Left lung (tissue), 4 donors: ENCODE measurements at regions not wholly inside any gene's neighbourhood (a gene's known extent, or its start where the extent isn't known, plus 50 kb on each side); places are given as distances from the start of the nearest gene placed in this dataset.
A peak's percentile ranks its signal among the peaks of the same experiment; 100 is the strongest.
"Not testable (repeated sequence)": the region's sequence is repeated elsewhere in the genome, so short reads cannot be mapped to it uniquely, and the experiment has no call there.

Experiments used
- ATAC-seq: fragments of 200-7000 bp; cut with Tn5 transposase; one replicate; pipeline ENCODE4 v1.9.1; 2020; ENCODE audit warnings: moderate library complexity
- DNase-seq, 4 donors: peaks; one replicate each; pipeline ENCODE4 v3.0.0-alpha.2; 2013 to 2020
- H3K27ac ChIP-seq, 2 donors: fragments of 200-600 bp; sonication (generic) in 1 of 2; one replicate each; pipeline versions ENCODE4 v1.5.0 to v1.8.0; 2020 to 2021
- H3K27me3 ChIP-seq, 2 donors: fragments of 200-600 bp; sonication (generic) in 1 of 2; one replicate each; pipeline versions ENCODE4 v1.5.0 to v1.8.0; 2020 to 2021
- H3K36me3 ChIP-seq, 2 donors: fragments of 200-600 bp; sonication (generic) in 1 of 2; one replicate each; pipeline versions ENCODE4 v1.5.0 to v1.8.0; 2020 to 2021
- H3K4me1 ChIP-seq, 2 donors: fragments of 200-600 bp; one replicate each; pipeline ENCODE4 v1.8.0; 2021
- H3K4me3 ChIP-seq, 2 donors: fragments of 200-600 bp; sonication (generic) in 1 of 2; one replicate each; pipeline versions ENCODE4 v1.5.0 to v1.8.0; 2020 to 2021; ENCODE audit warnings: mild to moderate bottlenecking in 1 of 2
- H3K9me3 ChIP-seq, 2 donors: fragments of 200-600 bp; sonication (generic) in 1 of 2; one replicate each; pipeline versions ENCODE4 v1.5.0 to v1.8.0; 2020 to 2021
- intact Hi-C, 2 donors: fragments of 100-400 bp; cut with DNase I; formaldehyde crosslinking; loops; one replicate each; pipeline versions ENCODE4 v1.11.2 to v1.14.2; 2022
- TF ChIP-seq, protein P1 (sequence below), 2 donors: fragments of 200-600 bp; sonication (generic) in 1 of 2; IDR thresholded peaks; one replicate each; pipeline versions ENCODE4 v1.5.0 to v1.8.0; 2021; ENCODE audit warnings: antibody characterized with exemption in 2 of 2
- donor health status: DM: no; HTN: yes; CAD: no.
- donor health status: DM: no; HTN: no; CAD: no.

DNA sequence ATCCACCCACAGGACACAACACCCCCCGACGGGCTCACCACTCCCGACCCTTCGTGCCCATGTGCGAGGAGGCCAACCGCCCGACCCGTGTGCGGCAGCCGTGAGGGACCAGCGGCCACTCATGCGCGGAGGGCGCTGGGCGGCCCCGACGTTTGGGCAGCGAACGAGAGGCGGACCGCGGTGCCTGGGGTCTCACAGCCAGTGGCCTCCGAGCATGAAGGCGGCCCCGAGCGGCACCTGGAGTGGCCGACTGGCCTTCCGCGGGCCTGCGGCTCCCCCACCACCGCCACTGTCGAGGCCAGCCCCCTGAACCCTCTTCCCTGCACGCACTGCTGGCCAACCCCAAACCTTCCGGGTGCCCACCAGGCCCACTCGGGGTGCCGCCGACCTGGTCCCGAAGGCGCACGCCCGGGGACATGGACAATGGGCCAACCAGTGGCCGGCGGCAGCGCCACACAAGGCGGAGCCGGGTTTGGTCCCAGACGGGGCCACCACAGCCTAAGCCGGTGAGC is 4274.9 kb upstream of the OR11H1 start:
- Histone ChIP-seq H3K4me1 (no peaks in the 10 kb centered on the region), H3K36me3 (no peaks in the 10 kb centered on the region), H3K27me3 (no peaks in the 10 kb centered on the region), H3K9me3 (peaks cover 0 to 7% of the 10 kb centered on the region in 2 donors), H3K4me3 (no peak overlapping the region), H3K27ac (no peak overlapping the region)
- intact Hi-C loops = no loop called here
- ATAC-seq (no peak), DNase-seq (peak in 2 of 4 donors; percentile 15 to 64)
- TF ChIP-seq, protein P1, sequence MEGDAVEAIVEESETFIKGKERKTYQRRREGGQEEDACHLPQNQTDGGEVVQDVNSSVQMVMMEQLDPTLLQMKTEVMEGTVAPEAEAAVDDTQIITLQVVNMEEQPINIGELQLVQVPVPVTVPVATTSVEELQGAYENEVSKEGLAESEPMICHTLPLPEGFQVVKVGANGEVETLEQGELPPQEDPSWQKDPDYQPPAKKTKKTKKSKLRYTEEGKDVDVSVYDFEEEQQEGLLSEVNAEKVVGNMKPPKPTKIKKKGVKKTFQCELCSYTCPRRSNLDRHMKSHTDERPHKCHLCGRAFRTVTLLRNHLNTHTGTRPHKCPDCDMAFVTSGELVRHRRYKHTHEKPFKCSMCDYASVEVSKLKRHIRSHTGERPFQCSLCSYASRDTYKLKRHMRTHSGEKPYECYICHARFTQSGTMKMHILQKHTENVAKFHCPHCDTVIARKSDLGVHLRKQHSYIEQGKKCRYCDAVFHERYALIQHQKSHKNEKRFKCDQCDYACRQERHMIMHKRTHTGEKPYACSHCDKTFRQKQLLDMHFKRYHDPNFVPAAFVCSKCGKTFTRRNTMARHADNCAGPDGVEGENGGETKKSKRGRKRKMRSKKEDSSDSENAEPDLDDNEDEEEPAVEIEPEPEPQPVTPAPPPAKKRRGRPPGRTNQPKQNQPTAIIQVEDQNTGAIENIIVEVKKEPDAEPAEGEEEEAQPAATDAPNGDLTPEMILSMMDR (IDR thresholded peaks at IDR 0.05) = no peak

DNA sequence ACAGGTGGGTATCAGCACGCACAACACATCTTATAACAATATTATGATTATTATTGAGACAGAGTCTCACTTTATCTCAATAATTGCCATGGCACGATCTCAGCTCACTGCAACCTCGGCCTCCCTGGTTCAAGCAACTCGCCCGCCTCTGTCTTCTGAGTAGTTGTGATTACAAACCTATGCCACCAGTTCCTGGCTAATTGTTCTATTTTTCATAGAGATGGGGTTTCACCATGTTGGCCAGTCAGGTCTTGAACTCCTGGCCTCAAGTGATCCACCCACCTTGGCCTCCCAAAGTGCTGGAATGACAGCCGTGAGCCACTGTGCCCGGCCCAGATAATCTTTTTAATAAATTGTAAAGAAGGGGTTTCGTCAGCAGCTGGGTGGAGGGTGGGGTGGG is 4257.0 kb upstream of the OR11H1 start:
- H3K36me3 ChIP-seq, ATAC-seq, H3K4me1 ChIP-seq, H3K9me3 ChIP-seq, H3K27ac ChIP-seq, H3K4me3 ChIP-seq, H3K27me3 ChIP-seq, intact Hi-C loops: not testable (repeated sequence)
- DNase-seq = peak in 1 of 4 donors; percentile 43

GRCh38 chr22:11285116-11285838 is 4242.7 kb upstream of the OR11H1 start:
- DNase-seq = peak in 1 of 4 donors; percentile 79
- intact Hi-C loops, H3K4me1 ChIP-seq, H3K36me3 ChIP-seq, H3K4me3 ChIP-seq, H3K27ac ChIP-seq, ATAC-seq, H3K27me3 ChIP-seq: not testable (repeated sequence)
- peaks cover 6 to 37% of the 10 kb centered on the region in 2 donors for H3K9me3 ChIP-seq

GRCh38 chr22:11285839-11286205 is 4242.2 kb upstream of the OR11H1 start:
- H3K4me3 ChIP-seq, H3K4me1 ChIP-seq, DNase-seq, H3K27ac ChIP-seq, intact Hi-C loops, H3K27me3 ChIP-seq, H3K36me3 ChIP-seq, ATAC-seq: not testable (repeated sequence)
- peaks cover 6 to 43% of the 10 kb centered on the region in 2 donors for H3K9me3 ChIP-seq

DNA sequence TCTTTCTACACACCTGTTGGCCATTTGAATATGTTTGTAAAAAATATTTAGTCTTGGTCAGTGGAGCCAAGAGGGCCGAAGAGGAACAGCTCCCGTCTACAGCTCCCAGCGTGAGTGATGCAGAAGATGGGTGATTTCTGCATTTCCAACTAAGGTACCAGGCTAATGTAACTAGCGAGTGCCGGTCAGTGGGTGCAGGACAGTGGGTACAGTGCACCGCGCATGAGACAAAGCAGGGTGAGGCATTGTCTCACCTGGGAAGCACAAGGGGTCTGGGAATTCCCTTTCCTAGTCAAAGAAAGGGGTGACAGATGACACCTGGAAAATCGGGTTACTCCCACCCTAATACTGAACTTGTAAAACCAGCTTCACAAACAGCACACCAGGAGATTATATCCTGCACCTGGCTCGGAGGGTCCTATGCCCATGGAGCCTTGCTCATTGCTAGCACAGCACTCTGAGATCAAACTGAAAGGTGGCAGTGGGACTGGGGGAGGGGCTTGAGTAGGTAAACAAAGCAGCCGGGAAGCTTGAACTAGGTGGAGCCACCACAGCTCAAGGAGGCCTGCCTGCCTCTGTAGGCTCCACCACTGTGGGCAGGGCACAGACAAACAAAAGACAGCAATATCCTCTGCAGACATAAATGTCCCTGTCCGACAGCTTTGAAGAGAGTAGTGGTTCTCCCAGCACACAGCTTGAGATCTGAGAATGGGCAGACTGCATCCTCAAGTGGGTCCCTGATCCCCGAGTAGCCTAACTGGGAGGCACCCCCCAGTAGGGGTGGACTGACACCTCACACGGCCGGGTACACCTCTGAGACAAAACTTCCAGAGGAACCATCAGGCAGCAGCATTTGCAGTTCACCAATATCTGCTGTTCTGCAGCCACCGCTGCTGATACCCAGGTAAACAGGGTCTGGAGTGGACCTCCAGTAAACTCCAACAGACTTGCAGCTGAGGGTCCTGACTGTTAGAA is 4239.5 kb upstream of the OR11H1 start:
- ATAC-seq, H3K27ac ChIP-seq, DNase-seq, H3K27me3 ChIP-seq, H3K36me3 ChIP-seq, H3K4me1 ChIP-seq, intact Hi-C loops, H3K4me3 ChIP-seq: not testable (repeated sequence)
- H3K9me3 ChIP-seq = peaks cover 6 to 59% of the 10 kb centered on the region in 2 donors

GRCh38 chr22:11298126-11298893 is 4229.7 kb upstream of the OR11H1 start:
- ATAC-seq, H3K36me3 ChIP-seq, intact Hi-C loops, DNase-seq, H3K4me3 ChIP-seq, H3K27me3 ChIP-seq, H3K27ac ChIP-seq, H3K4me1 ChIP-seq: not testable (repeated sequence)
- H3K9me3 ChIP-seq = peaks cover 0 to 68% of the 10 kb centered on the region in 2 donors

GRCh38 chr22:11302427-11302826 is 4225.6 kb upstream of the OR11H1 start:
- H3K4me3 ChIP-seq, ATAC-seq, H3K27ac ChIP-seq, H3K4me1 ChIP-seq, DNase-seq, H3K27me3 ChIP-seq, intact Hi-C loops, H3K36me3 ChIP-seq: not testable (repeated sequence)
- peaks cover 0 to 76% of the 10 kb centered on the region in 2 donors for H3K9me3 ChIP-seq

GRCh38 chr22:11302904-11303303 is 4225.1 kb upstream of the OR11H1 start:
- DNase-seq, H3K27ac ChIP-seq, ATAC-seq, intact Hi-C loops, H3K36me3 ChIP-seq, H3K4me3 ChIP-seq, H3K27me3 ChIP-seq, H3K4me1 ChIP-seq: not testable (repeated sequence)
- peaks cover 0 to 80% of the 10 kb centered on the region in 2 donors for H3K9me3 ChIP-seq

GRCh38 chr22:11305179-11305578 is 4222.8 kb upstream of the OR11H1 start:
- H3K4me1 ChIP-seq, H3K27ac ChIP-seq, H3K27me3 ChIP-seq, H3K36me3 ChIP-seq, H3K4me3 ChIP-seq, intact Hi-C loops, ATAC-seq, DNase-seq: not testable (repeated sequence)
- H3K9me3 ChIP-seq = peaks cover 0 to 82% of the 10 kb centered on the region in 2 donors

DNA sequence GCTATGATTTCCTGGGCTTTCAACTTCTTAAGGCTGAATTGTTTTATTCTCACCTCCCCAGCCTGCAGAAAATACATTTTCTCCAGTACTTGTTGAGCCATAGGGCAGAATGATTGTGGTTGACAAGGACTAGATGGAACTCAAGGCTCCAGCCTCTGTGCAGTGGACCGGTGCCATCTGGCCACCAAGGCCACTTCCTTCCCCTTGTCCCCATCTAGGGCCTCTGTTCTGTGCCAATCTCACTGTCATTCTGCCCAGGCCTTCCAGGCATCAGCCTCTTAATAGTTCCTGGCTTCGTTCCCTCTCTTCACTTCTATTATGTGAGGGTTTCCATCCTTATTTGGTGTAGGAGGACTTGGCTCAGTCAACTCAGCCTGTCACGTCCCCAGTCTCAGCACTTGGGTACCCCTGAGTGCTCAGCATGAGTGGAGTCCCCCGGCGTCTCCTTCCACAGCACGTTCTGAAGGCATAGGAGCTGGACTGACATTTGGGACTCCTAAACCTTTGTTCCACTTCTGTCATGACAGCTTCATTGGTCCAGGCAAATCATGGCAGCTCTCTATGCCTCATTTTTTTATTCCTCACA is 4221.0 kb upstream of the OR11H1 start:
- ATAC-seq, H3K4me1 ChIP-seq, H3K4me3 ChIP-seq, H3K27me3 ChIP-seq, intact Hi-C loops, H3K27ac ChIP-seq, H3K36me3 ChIP-seq, DNase-seq: not testable (repeated sequence)
- H3K9me3 ChIP-seq = peaks cover 0 to 85% of the 10 kb centered on the region in 2 donors
